A673 (cell line): ENCODE measurements at regions not wholly inside any gene's neighbourhood (a gene's known extent, or its start where the extent isn't known, plus 50 kb on each side); places are given as distances from the start of the nearest gene placed in this dataset.
A peak's percentile ranks its signal among the peaks of the same experiment; 100 is the strongest.

Experiments used
- BruUV-seq: library from RNA; stranded (reverse); fragments of 400-500 nt; replicated peaks from 2 replicates; lab custom pipeline; 2021; lab: Mats Ljungman, UMichigan
- CTCF ChIA-PET: fragments of 300-600 bp; sonication (Branson Sonifier 250); formaldehyde crosslinking; loops from one replicate; lab custom pipeline; 2022; ENCODE audit warnings: antibody characterized with exemption; lab: Charles Lee
- POLR2A ChIA-PET: fragments of 300-600 bp; sonication (Branson Sonifier 250); formaldehyde crosslinking; loops from one replicate; lab custom pipeline; 2022; ENCODE audit warnings: antibody characterized with exemption; ENCODE audit not compliant: low non-redundant PET; lab: Charles Lee
- DNase-seq: peaks from one replicate; pipeline ENCODE4 v3.0.0-alpha.2; 2015; ENCODE audit warnings: low spot score
- H3K27ac ChIP-seq: fragments of 200-600 bp; sonication (generic); 2 replicates; pipeline ENCODE4 v1.5.1; 2016; ENCODE audit warnings: mixed run types, low read depth, mild to moderate bottlenecking, mixed read lengths, antibody characterized with exemption, low read length; ENCODE audit not compliant: poor library complexity, severe bottlenecking
- H3K27me3 ChIP-seq: fragments of 200-600 bp; sonication (generic); replicated peaks from 2 replicates; pipeline ENCODE4 v1.6.1; 2017; ENCODE audit warnings: mixed run types, low read depth, mild to moderate bottlenecking, mixed read lengths, antibody characterized with exemption, low read length; ENCODE audit not compliant: insufficient read depth, poor library complexity
- H3K36me3 ChIP-seq: fragments of 200-600 bp; sonication (generic); 2 replicates; pipeline ENCODE4 v1.6.1; 2016; ENCODE audit warnings: mixed run types, mild to moderate bottlenecking, mixed read lengths, antibody characterized with exemption, low read length; ENCODE audit not compliant: insufficient read depth, poor library complexity, severe bottlenecking
- H3K4me1 ChIP-seq: fragments of 200-600 bp; sonication (generic); 2 replicates; pipeline ENCODE4 v1.6.1; 2017; ENCODE audit warnings: mixed run types, mild to moderate bottlenecking, mixed read lengths, antibody characterized with exemption, low read length; ENCODE audit not compliant: insufficient read depth, poor library complexity, severe bottlenecking
- H3K4me3 ChIP-seq: fragments of 200-600 bp; sonication (generic); 2 replicates; pipeline ENCODE4 v1.5.1; 2016; ENCODE audit warnings: low read depth, mixed run types, mild to moderate bottlenecking, mixed read lengths, low read length; ENCODE audit not compliant: poor library complexity, severe bottlenecking
- H3K9me3 ChIP-seq: fragments of 200-600 bp; sonication (generic); 2 replicates; pipeline ENCODE4 v1.6.1; 2016; ENCODE audit warnings: mixed run types, low read depth, mild to moderate bottlenecking, mixed read lengths, antibody characterized with exemption, low read length; ENCODE audit not compliant: poor library complexity, severe bottlenecking
- CTCF ChIP-seq: fragments of 300-800, 200-600 bp; sonication (generic); conservative IDR thresholded peaks from 2 replicates; pipeline ENCODE4 v1.5.1; 2017; ENCODE audit warnings: low read depth, mild to moderate bottlenecking, antibody characterized with exemption, low read length, moderate library complexity, mixed read lengths
- EZH2 ChIP-seq: fragments of 200-600 bp; sonication (generic); IDR thresholded peaks from 2 replicates; pipeline ENCODE4 v1.6.1; 2017; ENCODE audit warnings: borderline replicate concordance, low read depth, mild to moderate bottlenecking, mixed read lengths, antibody characterized with exemption, low read length; ENCODE audit not compliant: poor library complexity, severe bottlenecking
- intact Hi-C: fragments of 100-400 bp; cut with micrococcal nuclease; formaldehyde crosslinking; loops from one replicate; pipeline ENCODE4 v1.10.0; 2022; ENCODE audit not compliant: unreplicated experiment

- TF ChIP-seq CTCF (no peak), EZH2 (no peak)
- Histone ChIP-seq H3K36me3 (no peaks in the 10 kb centered on the region), H3K27me3 (no peaks in the 10 kb centered on the region), H3K9me3 (peaks cover 4% of the 10 kb centered on the region), H3K4me3 (no peak overlapping the region), H3K27ac (no peak overlapping the region), H3K4me1 (peaks cover 12% of the 10 kb centered on the region)
- CTCF ChIA-PET: no interaction called here
- no peak for DNase-seq
- POLR2A ChIA-PET: no interaction called here
- intact Hi-C loops: no loop called here
- no TSS peak for BruUV-seq
These were observed 108.9 kb downstream of the IFI44 start for GRCh38 chr1:78758506-78758905.

GRCh38 chr1:78759881-78760280 is 110.2 kb downstream of the IFI44 start:
- Histone ChIP-seq H3K9me3 (no peaks in the 10 kb centered on the region), H3K27ac (no peak overlapping the region), H3K27me3 (no peaks in the 10 kb centered on the region), H3K4me1 (peaks cover 12% of the 10 kb centered on the region), H3K36me3 (no peaks in the 10 kb centered on the region), H3K4me3 (no peak overlapping the region)
- TF ChIP-seq EZH2: no peak
- no peak for TF ChIP-seq CTCF
- no TSS peak for BruUV-seq
- DNase-seq: no peak
- ChIA-PET POLR2A (no interaction called here), CTCF (no interaction called here)
- intact Hi-C loops: no loop called here

GRCh38 chr1:78760858-78761257 is 111.2 kb downstream of the IFI44 start:
- ChIA-PET POLR2A (no interaction called here), CTCF (no interaction called here)
- no peak overlapping the region for H3K4me3 ChIP-seq
- DNase-seq: peak; percentile 14
- peaks cover 12% of the 10 kb centered on the region for H3K4me1 ChIP-seq
- TF ChIP-seq EZH2 (no peak), CTCF (no peak)
- no peaks in the 10 kb centered on the region for H3K9me3 ChIP-seq
- no TSS peak for BruUV-seq
- H3K27ac ChIP-seq: no peak overlapping the region
- H3K27me3 ChIP-seq: no peaks in the 10 kb centered on the region
- H3K36me3 ChIP-seq: no peaks in the 10 kb centered on the region
- intact Hi-C loops: no loop called here
